ENCODE measurements at regions not wholly inside any gene's neighbourhood (a gene's known extent, or its start where the extent isn't known, plus 50 kb on each side); places are given as distances from the start of the nearest gene placed in this dataset.
"Not testable (repeated sequence)": the region's sequence is repeated elsewhere in the genome, so short reads cannot be mapped to it uniquely, and the experiment has no call there.

GRCh38 chr12:68984796-68985573 lies 52.0 kb upstream of the CPM start:
- no peak for DNase-seq (ENCODE audit: low spot score)

- not testable (repeated sequence) for DNase-seq (ENCODE audit: low spot score)
Observed at GRCh38 chr12:68997526-68997925, 64.6 kb upstream of the CPM start.

- DNase-seq (ENCODE audit: low spot score), result no peak
Observed at GRCh38 chr12:68998041-68998440, 65.1 kb upstream of the CPM start.

GRCh38 chr12:69000074-69000473 lies 67.1 kb upstream of the CPM start:
- DNase-seq (ENCODE audit: low spot score), result no peak

GRCh38 chr12:69000540-69001243 lies 67.7 kb upstream of the CPM start:
- no peak for DNase-seq (ENCODE audit: low spot score)

- DNase-seq (ENCODE audit: low spot score), result no peak
Observed at GRCh38 chr12:69001251-69001650, 68.3 kb upstream of the CPM start.

GRCh38 chr12:69002969-69003368 lies 70.0 kb upstream of the CPM start:
- no peak for DNase-seq (ENCODE audit: low spot score)

GRCh38 chr12:69003991-69004390 lies 71.0 kb upstream of the CPM start:
- DNase-seq (ENCODE audit: low spot score), result no peak

- no peak for DNase-seq (ENCODE audit: low spot score)
Observed at GRCh38 chr12:69007101-69007854, 74.3 kb upstream of the CPM start.

- no peak for DNase-seq (ENCODE audit: low spot score)
Observed at GRCh38 chr12:69007855-69008351, 74.9 kb upstream of the CPM start.

GRCh38 chr12:69008520-69008919 lies 75.5 kb upstream of the CPM start:
- no peak for DNase-seq (ENCODE audit: low spot score)

- no peak for DNase-seq (ENCODE audit: low spot score)
Observed at GRCh38 chr12:69014047-69014446, 81.1 kb upstream of the CPM start.

GRCh38 chr12:69015017-69015416 lies 82.0 kb upstream of the CPM start:
- DNase-seq (ENCODE audit: low spot score), result no peak

GRCh38 chr12:69015831-69016230 lies 82.9 kb upstream of the CPM start:
- DNase-seq (ENCODE audit: low spot score), result no peak

- no peak for DNase-seq (ENCODE audit: low spot score)
Observed at GRCh38 chr12:69019082-69019481, 86.1 kb upstream of the CPM start.

GRCh38 chr12:69019910-69020309 lies 86.9 kb upstream of the CPM start:
- DNase-seq (ENCODE audit: low spot score), result no peak

GRCh38 chr12:69022674-69023073 lies 89.7 kb upstream of the CPM start:
- DNase-seq (ENCODE audit: low spot score), result no peak

GRCh38 chr12:69023840-69024239 lies 90.9 kb upstream of the CPM start:
- no peak for DNase-seq (ENCODE audit: low spot score)

- DNase-seq (ENCODE audit: low spot score), result no peak
Observed at GRCh38 chr12:69024413-69024812, 91.4 kb upstream of the CPM start.

- no peak for DNase-seq (ENCODE audit: low spot score)
Observed at GRCh38 chr12:69024907-69025306, 91.9 kb upstream of the CPM start.

GRCh38 chr12:69026336-69026735 lies 93.4 kb upstream of the CPM start:
- no peak for DNase-seq (ENCODE audit: low spot score)

- no peak for DNase-seq (ENCODE audit: low spot score)
Observed at GRCh38 chr12:69027411-69027881, 94.5 kb upstream of the CPM start.

All from germinal center (tissue), 1 donor.